ENCODE measurements at regions not wholly inside any gene's neighbourhood (a gene's known extent, or its start where the extent isn't known, plus 50 kb on each side); places are given as distances from the start of the nearest gene placed in this dataset.

DNA sequence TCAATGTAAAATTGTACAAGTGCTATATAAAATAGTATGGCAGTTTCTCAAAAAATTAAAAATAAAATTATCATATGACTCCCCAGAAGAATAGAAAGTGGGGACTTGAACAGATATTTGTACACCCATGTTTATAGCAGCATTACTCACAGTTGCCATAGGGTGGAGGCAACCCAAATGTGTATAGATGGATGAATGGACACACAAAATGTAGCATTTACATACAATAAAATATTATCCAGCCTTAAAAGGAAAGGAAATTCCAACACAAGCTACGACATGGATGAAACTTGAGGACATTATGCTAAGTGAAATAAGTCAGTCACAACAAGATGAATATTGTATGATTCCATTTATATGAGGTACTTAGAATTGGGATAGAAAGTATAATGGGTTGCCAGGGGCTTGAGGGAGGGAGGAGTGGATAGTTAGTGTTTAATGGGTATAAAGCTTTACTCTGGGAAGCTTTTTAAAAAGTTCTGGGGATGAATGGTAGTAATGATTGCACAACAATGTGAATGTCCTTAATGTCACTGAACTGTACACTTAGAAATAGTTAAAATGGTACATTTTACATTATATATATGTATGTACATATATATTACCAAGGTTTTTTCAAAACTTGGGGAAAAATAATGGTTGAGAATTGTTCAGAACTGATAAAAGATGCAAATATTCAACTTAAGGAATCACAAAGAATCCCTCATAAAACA lies 53.0 kb upstream of the ADORA3 start:
- DNase-seq = no peak

DNA sequence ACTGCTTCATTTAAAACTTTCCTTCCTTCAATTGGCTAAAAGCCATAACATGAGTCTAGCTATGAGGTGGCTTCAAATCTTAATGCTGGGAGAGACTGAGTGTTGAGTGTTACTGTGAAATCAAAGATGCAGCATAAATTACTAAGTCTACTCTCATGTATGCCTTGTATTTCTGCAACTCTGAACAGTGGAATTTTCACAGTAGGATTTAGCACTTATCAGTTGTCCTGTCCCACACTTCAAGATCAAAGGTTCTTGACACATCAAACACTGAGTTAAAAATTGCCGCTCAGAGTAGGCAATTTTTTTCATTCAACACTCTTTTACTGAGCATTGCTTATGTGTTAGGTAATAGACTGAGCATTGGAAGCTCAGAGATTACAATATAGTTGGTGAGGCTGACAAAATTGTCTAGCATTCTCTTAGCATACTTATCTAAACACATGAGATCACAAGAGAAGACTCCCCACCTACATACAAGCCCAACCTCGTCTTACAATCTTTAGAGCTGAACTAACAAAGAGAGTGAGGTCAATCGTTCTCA lies 56.4 kb upstream of the ADORA3 start:
- peak; percentile 69 for DNase-seq

DNA sequence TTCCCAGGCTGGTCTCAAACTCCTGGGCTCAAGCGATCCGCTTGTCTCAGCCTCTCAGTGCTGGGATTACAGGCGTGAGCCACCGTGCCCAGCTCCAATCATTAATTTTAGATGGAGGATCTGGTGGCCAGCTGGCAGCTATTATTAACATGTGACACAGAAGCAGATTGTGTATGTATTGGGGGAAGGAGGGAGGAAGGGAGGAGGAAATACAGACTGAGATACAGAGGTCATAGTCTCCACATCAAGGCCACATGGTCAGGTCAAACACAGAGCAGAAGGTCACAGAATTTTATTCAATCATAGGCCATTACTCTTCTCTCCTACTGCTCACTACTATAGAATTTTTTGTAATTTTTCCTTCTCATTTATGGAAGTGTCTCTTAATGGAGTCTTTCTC lies 57.9 kb upstream of the ADORA3 start:
- DNase-seq = no peak

DNA sequence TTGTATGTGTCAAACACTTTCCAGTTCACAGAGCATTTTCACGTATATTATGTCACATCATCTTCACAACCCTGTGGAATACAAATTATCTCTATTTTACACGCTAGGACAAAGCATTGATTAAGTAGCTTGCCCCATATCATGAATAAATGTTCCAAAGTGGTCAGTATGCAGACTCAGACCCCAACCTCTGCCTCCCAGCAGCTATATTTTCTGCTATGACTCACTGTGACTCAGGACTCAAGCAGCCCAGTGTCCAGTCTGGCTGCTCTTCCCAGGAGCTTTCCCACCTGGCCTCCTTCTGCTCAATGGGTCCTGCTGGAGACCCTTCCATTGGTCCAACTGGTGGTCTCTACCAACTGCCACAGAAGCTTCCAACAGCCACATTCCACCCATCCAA lies 56.0 kb upstream of the RAP1A start:
- DNase-seq = peak; percentile 71

GRCh38 chr1:111565079-111565478 lies 54.5 kb upstream of the RAP1A start:
- DNase-seq = peak; percentile 89

GRCh38 chr1:111565968-111566367 lies 53.6 kb upstream of the RAP1A start:
- DNase-seq = no peak

GRCh38 chr1:111568160-111568647 lies 51.4 kb upstream of the RAP1A start:
- no peak for DNase-seq
